NB4 (cell line): ENCODE measurements at regions not wholly inside any gene's neighbourhood (a gene's known extent, or its start where the extent isn't known, plus 50 kb on each side); places are given as distances from the start of the nearest gene placed in this dataset.

Source experiments
- CTCF ChIP-seq: IDR thresholded peaks from one replicate; pipeline ENCODE4 v1.5.1; 2012; ENCODE audit warnings: low read depth, low read length
- MYC ChIP-seq: IDR thresholded peaks from 2 replicates; pipeline ENCODE4 v1.6.1; 2011; ENCODE audit warnings: low read depth, low read length
- POLR2A ChIP-seq: IDR thresholded peaks from 2 replicates; pipeline ENCODE4 v1.6.1; 2011; ENCODE audit warnings: mild to moderate bottlenecking; ENCODE audit not compliant: insufficient read length; ENCODE audit errors: extremely low read depth
- TF ChIP-seq, protein P1 (sequence below): IDR thresholded peaks from 2 replicates; pipeline ENCODE4 v1.6.1; 2011; ENCODE audit warnings: low read depth, low read length

- no peak for TF ChIP-seq CTCF
- TF ChIP-seq POLR2A, result no peak
- TF ChIP-seq, protein P1, sequence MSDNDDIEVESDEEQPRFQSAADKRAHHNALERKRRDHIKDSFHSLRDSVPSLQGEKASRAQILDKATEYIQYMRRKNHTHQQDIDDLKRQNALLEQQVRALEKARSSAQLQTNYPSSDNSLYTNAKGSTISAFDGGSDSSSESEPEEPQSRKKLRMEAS, result no peak
- no peak for TF ChIP-seq MYC
Observed at GRCh38 chr2:144886862-144887261, 366.9 kb upstream of the ZEB2 start.
